GM12892 (cell line): ENCODE measurements at regions not wholly inside any gene's neighbourhood (a gene's known extent, or its start where the extent isn't known, plus 50 kb on each side); places are given as distances from the start of the nearest gene placed in this dataset.

Experiments
- POLR2A ChIP-seq: IDR thresholded peaks from 2 replicates; pipeline ENCODE4 v1.6.1; 2011; ENCODE audit warnings: low read depth, low read length, control low read depth
- POLR2AphosphoS5 ChIP-seq: IDR thresholded peaks from 2 replicates; pipeline ENCODE4 v1.6.1; 2011; ENCODE audit warnings: low read depth, low read length, control low read depth
- TAF1 ChIP-seq: IDR thresholded peaks from 2 replicates; pipeline ENCODE4 v1.6.1; 2011; ENCODE audit warnings: low read depth, mild to moderate bottlenecking, control low read depth, low read length, borderline replicate concordance

- TF ChIP-seq POLR2A (no peak), TAF1 (no peak), POLR2AphosphoS5 (no peak)
Observed at GRCh38 chr3:67901681-67902080, 247.3 kb upstream of the SUCLG2 start.
